ENCODE measurements at regions not wholly inside any gene's neighbourhood (a gene's known extent, or its start where the extent isn't known, plus 50 kb on each side); places are given as distances from the start of the nearest gene placed in this dataset.

DNA sequence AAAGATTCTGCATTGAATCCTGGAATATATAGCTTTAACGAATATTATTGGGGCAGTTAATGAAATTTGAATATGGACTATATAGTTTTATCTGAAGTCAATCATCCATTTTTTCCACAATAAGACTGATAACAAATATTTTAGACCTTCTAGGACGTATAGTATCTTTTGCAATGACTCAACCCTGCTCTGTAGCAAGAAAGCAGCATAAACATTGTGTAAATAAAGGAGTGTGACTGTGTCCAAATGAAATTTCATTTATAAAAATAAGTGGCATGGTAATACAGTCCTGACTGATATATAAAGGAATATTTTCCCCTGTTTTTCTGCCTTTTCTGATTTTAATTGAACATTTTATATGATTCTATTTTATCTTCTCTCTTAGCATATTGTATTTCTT, 947.7 kb upstream of the SLIT2 start:
- Histone ChIP-seq H3K36me3 (ENCODE audit: control insufficient read depth, insufficient read depth, low read length) (no peaks in the 10 kb centered on the region), H3K27me3 (ENCODE audit: control insufficient read depth, insufficient read depth, low read length) (no peaks in the 10 kb centered on the region), H3K4me1 (ENCODE audit: control insufficient read depth, insufficient read depth, low read length) (no peaks in the 10 kb centered on the region), H3K27ac (ENCODE audit: low read length) (no peak overlapping the region), H3K9me3 (ENCODE audit: control insufficient read depth, insufficient read depth, low read depth, low read length) (no peaks in the 10 kb centered on the region), H3K4me3 (ENCODE audit: low read depth in 2 of 2, low read length in 2 of 2) (no peak overlapping the region)
- TF ChIP-seq, protein P1, sequence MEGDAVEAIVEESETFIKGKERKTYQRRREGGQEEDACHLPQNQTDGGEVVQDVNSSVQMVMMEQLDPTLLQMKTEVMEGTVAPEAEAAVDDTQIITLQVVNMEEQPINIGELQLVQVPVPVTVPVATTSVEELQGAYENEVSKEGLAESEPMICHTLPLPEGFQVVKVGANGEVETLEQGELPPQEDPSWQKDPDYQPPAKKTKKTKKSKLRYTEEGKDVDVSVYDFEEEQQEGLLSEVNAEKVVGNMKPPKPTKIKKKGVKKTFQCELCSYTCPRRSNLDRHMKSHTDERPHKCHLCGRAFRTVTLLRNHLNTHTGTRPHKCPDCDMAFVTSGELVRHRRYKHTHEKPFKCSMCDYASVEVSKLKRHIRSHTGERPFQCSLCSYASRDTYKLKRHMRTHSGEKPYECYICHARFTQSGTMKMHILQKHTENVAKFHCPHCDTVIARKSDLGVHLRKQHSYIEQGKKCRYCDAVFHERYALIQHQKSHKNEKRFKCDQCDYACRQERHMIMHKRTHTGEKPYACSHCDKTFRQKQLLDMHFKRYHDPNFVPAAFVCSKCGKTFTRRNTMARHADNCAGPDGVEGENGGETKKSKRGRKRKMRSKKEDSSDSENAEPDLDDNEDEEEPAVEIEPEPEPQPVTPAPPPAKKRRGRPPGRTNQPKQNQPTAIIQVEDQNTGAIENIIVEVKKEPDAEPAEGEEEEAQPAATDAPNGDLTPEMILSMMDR (IDR thresholded peaks at IDR 0.05): no peak
- TF ChIP-seq, protein P2, sequence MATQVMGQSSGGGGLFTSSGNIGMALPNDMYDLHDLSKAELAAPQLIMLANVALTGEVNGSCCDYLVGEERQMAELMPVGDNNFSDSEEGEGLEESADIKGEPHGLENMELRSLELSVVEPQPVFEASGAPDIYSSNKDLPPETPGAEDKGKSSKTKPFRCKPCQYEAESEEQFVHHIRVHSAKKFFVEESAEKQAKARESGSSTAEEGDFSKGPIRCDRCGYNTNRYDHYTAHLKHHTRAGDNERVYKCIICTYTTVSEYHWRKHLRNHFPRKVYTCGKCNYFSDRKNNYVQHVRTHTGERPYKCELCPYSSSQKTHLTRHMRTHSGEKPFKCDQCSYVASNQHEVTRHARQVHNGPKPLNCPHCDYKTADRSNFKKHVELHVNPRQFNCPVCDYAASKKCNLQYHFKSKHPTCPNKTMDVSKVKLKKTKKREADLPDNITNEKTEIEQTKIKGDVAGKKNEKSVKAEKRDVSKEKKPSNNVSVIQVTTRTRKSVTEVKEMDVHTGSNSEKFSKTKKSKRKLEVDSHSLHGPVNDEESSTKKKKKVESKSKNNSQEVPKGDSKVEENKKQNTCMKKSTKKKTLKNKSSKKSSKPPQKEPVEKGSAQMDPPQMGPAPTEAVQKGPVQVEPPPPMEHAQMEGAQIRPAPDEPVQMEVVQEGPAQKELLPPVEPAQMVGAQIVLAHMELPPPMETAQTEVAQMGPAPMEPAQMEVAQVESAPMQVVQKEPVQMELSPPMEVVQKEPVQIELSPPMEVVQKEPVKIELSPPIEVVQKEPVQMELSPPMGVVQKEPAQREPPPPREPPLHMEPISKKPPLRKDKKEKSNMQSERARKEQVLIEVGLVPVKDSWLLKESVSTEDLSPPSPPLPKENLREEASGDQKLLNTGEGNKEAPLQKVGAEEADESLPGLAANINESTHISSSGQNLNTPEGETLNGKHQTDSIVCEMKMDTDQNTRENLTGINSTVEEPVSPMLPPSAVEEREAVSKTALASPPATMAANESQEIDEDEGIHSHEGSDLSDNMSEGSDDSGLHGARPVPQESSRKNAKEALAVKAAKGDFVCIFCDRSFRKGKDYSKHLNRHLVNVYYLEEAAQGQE (IDR thresholded peaks at IDR 0.05; ENCODE audit: insufficient read depth in 1 of 2, low read depth in 2 of 2, low read length in 1 of 2): no peak
- TF ChIP-seq SIN3A (IDR thresholded peaks at IDR 0.05; ENCODE audit: borderline replicate concordance, insufficient read depth, low read depth, low read length) (no peak), POLR2AphosphoS5 (IDR thresholded peaks at IDR 0.05; ENCODE audit: low read depth, low read length) (no peak), TCF7L2 (IDR thresholded peaks at IDR 0.05; ENCODE audit: low read depth, low read length) (no peak)
- in situ Hi-C loops (cut with HindIII; ENCODE audit: low pct_unique_long_range_greater_than_20kb, low sequenced_read_pairs): no loop called here
- POLR2A ChIA-PET: no interaction called here
- CTCF ChIA-PET: no interaction called here
- DNase-seq (ENCODE audit: low read depth, low spot score) (no peak), ATAC-seq (no peak)
- intact Hi-C loops (cut with micrococcal nuclease; ENCODE audit: unreplicated experiment): no loop called here
- no TSS peak for BruUV-seq (replicated peaks)

DNA sequence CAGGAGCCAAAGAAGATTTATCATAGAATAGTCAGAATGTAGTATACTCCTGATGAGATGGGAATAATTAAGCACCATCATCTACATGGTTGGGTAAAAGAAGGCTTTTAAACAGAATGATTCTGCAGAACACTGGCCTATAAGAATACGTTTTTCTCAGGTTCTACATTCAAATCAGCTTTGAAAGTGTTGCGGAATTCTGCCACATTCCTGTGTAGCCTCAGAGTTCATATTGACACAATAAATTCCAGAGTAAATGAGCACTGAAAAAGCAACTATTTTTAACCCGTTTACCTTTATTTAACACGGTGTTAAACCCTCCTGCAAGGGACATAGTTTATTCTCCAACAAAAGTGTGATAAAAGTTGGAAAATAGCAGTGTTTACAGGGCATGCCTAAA, 950.2 kb upstream of the SLIT2 start:
- intact Hi-C loops (cut with micrococcal nuclease; ENCODE audit: unreplicated experiment): no loop called here
- in situ Hi-C loops (cut with HindIII; ENCODE audit: low pct_unique_long_range_greater_than_20kb, low sequenced_read_pairs): no loop called here
- TF ChIP-seq, protein P2 (IDR thresholded peaks at IDR 0.05; ENCODE audit: insufficient read depth in 1 of 2, low read depth in 2 of 2, low read length in 1 of 2): no peak
- TF ChIP-seq, protein P1 (IDR thresholded peaks at IDR 0.05): no peak
- TF ChIP-seq POLR2AphosphoS5 (IDR thresholded peaks at IDR 0.05; ENCODE audit: low read depth, low read length) (no peak), TCF7L2 (IDR thresholded peaks at IDR 0.05; ENCODE audit: low read depth, low read length) (no peak), SIN3A (IDR thresholded peaks at IDR 0.05; ENCODE audit: borderline replicate concordance, insufficient read depth, low read depth, low read length) (no peak)
- Histone ChIP-seq H3K36me3 (ENCODE audit: control insufficient read depth, insufficient read depth, low read length) (no peaks in the 10 kb centered on the region), H3K4me1 (ENCODE audit: control insufficient read depth, insufficient read depth, low read length) (no peaks in the 10 kb centered on the region), H3K27me3 (ENCODE audit: control insufficient read depth, insufficient read depth, low read length) (no peaks in the 10 kb centered on the region), H3K4me3 (ENCODE audit: low read depth in 2 of 2, low read length in 2 of 2) (no peak overlapping the region), H3K27ac (ENCODE audit: low read length) (no peak overlapping the region), H3K9me3 (ENCODE audit: control insufficient read depth, insufficient read depth, low read depth, low read length) (no peaks in the 10 kb centered on the region)
- DNase-seq (ENCODE audit: low read depth, low spot score) (no peak), ATAC-seq (no peak)
- CTCF ChIA-PET: no interaction called here
- POLR2A ChIA-PET: no interaction called here
- BruUV-seq (replicated peaks): no TSS peak

Data from Panc1 (cell line).